K562 (cell line): ENCODE measurements at regions not wholly inside any gene's neighbourhood (a gene's known extent, or its start where the extent isn't known, plus 50 kb on each side); places are given as distances from the start of the nearest gene placed in this dataset.

ENCODE experiments used
- ATAC-seq: fragments of 200-7000 bp; cut with Tn5 transposase; 3 replicates; pipeline ENCODE4 v1.9.1; 2020; ENCODE audit warnings: moderate library complexity
- BruUV-seq: library from RNA; stranded (reverse); fragments of 400-500 nt; replicated peaks from 2 replicates; lab custom pipeline; 2021; lab: Mats Ljungman, UMichigan
- CTCF ChIA-PET: fragments of 300-600 bp; formaldehyde crosslinking; extraction: SDS; loops from one replicate; lab custom pipeline; 2021; ENCODE audit warnings: low intra/inter-chr PET ratio; lab: Yijun Ruan, JAX
- POLR2A ChIA-PET: fragments of 300-600, 350-650 bp; sonication (Branson Sonifier 250); formaldehyde crosslinking; extraction: SDS; loops from one replicate; lab custom pipeline; 2021; ENCODE audit warnings: antibody characterized with exemption, inconsistent platforms; lab: Yijun Ruan, JAX
- DNase-seq, 4 experiments: peaks; one replicate each; pipeline versions ENCODE4 v3.0.0 to v3.0.0-alpha.2; 2011 to 2018; ENCODE audit warnings: low spot score in 3 of 4, mixed read lengths in 3 of 4; ENCODE audit errors: extremely low read depth in 1 of 4
- FAIRE-seq: peaks from 2 replicates; lab custom pipeline; 2011; peaks lifted over from hg19 to GRCh38; lab: Jason Lieb, UNC
- H2AFZ ChIP-seq: 2 replicates; pipeline ENCODE4 v1.6.0; 2011; ENCODE audit warnings: low read depth, low read length, control low read depth, inconsistent platforms
- H3K27ac ChIP-seq: fragments of 200-600 bp; 3 replicates; pipeline ENCODE4 v1.8.0; 2011; ENCODE audit warnings: low read depth, mild to moderate bottlenecking, control low read depth, inconsistent platforms, low read length, moderate library complexity, mixed read lengths; ENCODE audit errors: extremely low read depth
- H3K27me3 ChIP-seq, 2 experiments: fragments of 300-600 bp in 1 of 2; 2 replicates in 1 of 2; 3 replicates in 1 of 2; pipeline versions ENCODE4 v1.6.0 to v1.8.0; 2011; ENCODE audit warnings: inconsistent platforms in 2 of 2, low read length in 2 of 2, mild to moderate bottlenecking in 1 of 2, mixed read lengths in 1 of 2, moderate library complexity in 1 of 2; ENCODE audit not compliant: control insufficient read depth in 2 of 2, insufficient read depth in 2 of 2
- H3K36me3 ChIP-seq: fragments of 300-600 bp; 3 replicates; pipeline ENCODE4 v1.8.0; 2011; ENCODE audit warnings: mild to moderate bottlenecking, low read length, inconsistent platforms; ENCODE audit not compliant: control insufficient read depth, insufficient read depth
- H3K4me1 ChIP-seq, 2 experiments: fragments of 200-600 bp in 1 of 2; replicated peaks in 1 of 2; 2 replicates in 1 of 2; 3 replicates in 1 of 2; pipeline versions ENCODE4 v1.5.1 to v1.8.0; 2011; ENCODE audit warnings: inconsistent platforms in 2 of 2, low read length in 2 of 2, mild to moderate bottlenecking in 1 of 2, mixed read lengths in 1 of 2, moderate library complexity in 1 of 2; ENCODE audit not compliant: control insufficient read depth in 2 of 2, insufficient read depth in 2 of 2
- H3K4me2 ChIP-seq: 2 replicates; pipeline ENCODE4 v1.6.1; 2011; ENCODE audit warnings: low read length, control low read depth, inconsistent platforms, mixed read lengths; ENCODE audit not compliant: insufficient read depth
- H3K4me3 ChIP-seq: fragments of 200-600 bp; sonication (generic), shearing (Covaris generic); 2 replicates; pipeline ENCODE4 v1.5.1; 2016; ENCODE audit warnings: control low read depth, inconsistent platforms
- H3K79me2 ChIP-seq: fragments of 200-600 bp; 3 replicates; pipeline ENCODE4 v1.8.0; 2011; ENCODE audit warnings: low read length, inconsistent platforms; ENCODE audit not compliant: control insufficient read depth, insufficient read depth
- H3K9ac ChIP-seq, 2 experiments: 2 replicates each; pipeline versions ENCODE4 v1.6.0 to v1.6.1; 2011; ENCODE audit warnings: low read depth in 2 of 2, low read length in 2 of 2, control low read depth in 1 of 2, inconsistent platforms in 1 of 2, mild to moderate bottlenecking in 1 of 2, mixed read lengths in 1 of 2; ENCODE audit not compliant: insufficient read depth in 1 of 2
- H3K9me1 ChIP-seq: one replicate; pipeline ENCODE4 v1.6.0; 2011; ENCODE audit warnings: inconsistent platforms, mild to moderate bottlenecking, low read length, moderate library complexity; ENCODE audit not compliant: control insufficient read depth, insufficient read depth
- H3K9me3 ChIP-seq: replicated peaks from 2 replicates; pipeline ENCODE4 v1.5.1; 2011; ENCODE audit warnings: low read depth, low read length, inconsistent platforms; ENCODE audit not compliant: control insufficient read depth, insufficient read depth
- H4K20me1 ChIP-seq: replicated peaks from 2 replicates; pipeline ENCODE4 v1.6.1; 2011; ENCODE audit warnings: low read length, inconsistent platforms, mixed read lengths; ENCODE audit not compliant: control insufficient read depth, insufficient read depth
- CREBBP ChIP-seq: IDR thresholded peaks from one replicate; pipeline ENCODE4 v1.6.1; 2012; ENCODE audit warnings: low read depth, mild to moderate bottlenecking, control low read depth, inconsistent platforms, low read length
- FOXJ3 ChIP-seq: sonication (generic); formaldehyde crosslinking; IDR thresholded peaks from 2 replicates; pipeline ENCODE4 v1.4.0; 2020; ENCODE audit warnings: mild to moderate bottlenecking, missing genetic modification reagents
- KLF1 ChIP-seq: fragments of 450-650 bp; IDR thresholded peaks from 2 replicates; pipeline ENCODE4 v1.6.1; 2016; ENCODE audit warnings: missing genetic modification characterization, missing compliant biosample characterization
- PRPF4 ChIP-seq: fragments of 200-400 bp; formaldehyde crosslinking; IDR thresholded peaks from one replicate; pipeline ENCODE4 v1.6.1; 2017; ENCODE audit warnings: low read length, low read depth, mild to moderate bottlenecking; ENCODE audit not compliant: insufficient read depth, poor library complexity, severe bottlenecking
- RAD21 ChIP-seq, 2 experiments: fragments of 250-450 bp in 1 of 2; fragments of 450-650 bp in 1 of 2; sonication (Bioruptor Pico) in 1 of 2; formaldehyde crosslinking in 1 of 2; IDR thresholded peaks in 1 of 2; conservative IDR thresholded peaks in 1 of 2; 2 replicates each; pipeline versions ENCODE4 v1.4.0 to v1.8.0; 2020 to 2022; ENCODE audit warnings: mild to moderate bottlenecking in 2 of 2, moderate library complexity in 1 of 2
- TAF1 ChIP-seq: IDR thresholded peaks from 2 replicates; pipeline ENCODE4 v1.6.1; 2011; ENCODE audit warnings: mild to moderate bottlenecking, low read length, moderate library complexity; ENCODE audit not compliant: insufficient read depth, control insufficient read depth, severe bottlenecking; ENCODE audit errors: extremely low read depth
- ZNF133 ChIP-seq: fragments of 250-450 bp; sonication (Bioruptor Pico); IDR thresholded peaks from 2 replicates; pipeline ENCODE4 v1.4.0; 2020; ENCODE audit warnings: mild to moderate bottlenecking
- ZNF551 ChIP-seq: fragments of 250-450 bp; sonication (Bioruptor Pico); IDR thresholded peaks from 2 replicates; pipeline ENCODE4 v1.5.0; 2021; ENCODE audit warnings: mild to moderate bottlenecking, moderate library complexity
- ZNF589 ChIP-seq: fragments of 200-800 bp; sonication (Bioruptor generic); IDR thresholded peaks from 2 replicates; pipeline ENCODE4 v1.6.1; 2016; ENCODE audit warnings: low read depth, missing genetic modification characterization, missing compliant biosample characterization
- ZNF717 ChIP-seq: fragments of 250-450 bp; sonication (Bioruptor Pico); IDR thresholded peaks from 2 replicates; pipeline ENCODE4 v1.5.0; 2021
- in situ Hi-C: fragments of 300-500 bp; cut with MboI; formaldehyde crosslinking; loops from 4 replicates; pipeline ENCODE4 v1.15.0; 2018; ENCODE audit warnings: inconsistent platforms, mixed read lengths
- intact Hi-C: fragments of 100-400 bp; cut with micrococcal nuclease; formaldehyde crosslinking; loops from 2 replicates; pipeline ENCODE4 v1.14.2; 2022
- TF ChIP-seq, protein P1 (sequence below): fragments of 250-450 bp; sonication (Bioruptor Pico); IDR thresholded peaks from 2 replicates; pipeline ENCODE4 v1.5.0; 2021; ENCODE audit warnings: mild to moderate bottlenecking, moderate library complexity
- TF ChIP-seq, protein P2 (sequence below), 2 experiments: fragments of 450-650 bp; IDR thresholded peaks; 2 replicates each; pipeline ENCODE4 v1.6.1; 2016
- TF ChIP-seq, protein P3 (sequence below): fragments of 250-450 bp; sonication (Bioruptor Pico); IDR thresholded peaks from 2 replicates; pipeline ENCODE4 v1.4.0; 2020; ENCODE audit warnings: mild to moderate bottlenecking, moderate library complexity
- TF ChIP-seq, protein P4 (sequence below): fragments of 450-650 bp; formaldehyde crosslinking; IDR thresholded peaks from 2 replicates; pipeline ENCODE4 v1.4.0; 2022; ENCODE audit warnings: mild to moderate bottlenecking, moderate library complexity

DNA sequence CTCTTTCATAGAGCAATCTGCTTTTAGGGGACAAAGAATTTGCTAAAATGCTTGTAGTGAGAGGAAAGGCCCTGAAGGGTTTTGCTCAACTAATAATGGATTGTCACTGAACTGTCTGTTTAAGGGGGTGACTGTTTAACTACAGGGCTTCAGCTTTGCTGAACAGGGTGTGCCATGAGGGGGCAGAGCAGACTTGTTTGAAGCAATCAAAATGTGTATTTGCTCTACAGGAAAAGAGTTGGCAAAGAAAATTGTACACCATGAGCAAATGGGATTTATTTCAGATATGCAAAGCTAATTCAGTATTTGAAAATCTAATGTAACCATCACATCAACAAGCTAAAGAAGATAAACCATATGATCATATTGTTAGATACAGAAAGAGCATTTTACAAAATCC lies 154.3 kb downstream of the GABRG2 start:
- H3K9ac ChIP-seq: no peak overlapping the region
- H3K9me3 ChIP-seq: no peaks in the 10 kb centered on the region; the same call in 1 of the 2 replicates
- DNase-seq: no peak
- intact Hi-C loops (no loop called here), in situ Hi-C loops (no loop called here)
- no peak overlapping the region for H3K4me2 ChIP-seq
- H3K27ac ChIP-seq: no peak overlapping the region
- H3K4me1 ChIP-seq: no peaks in the 10 kb centered on the region
- H3K79me2 ChIP-seq: no peaks in the 10 kb centered on the region
- no peaks in the 10 kb centered on the region for H4K20me1 ChIP-seq
- no peak overlapping the region for H3K4me3 ChIP-seq
- no peaks in the 10 kb centered on the region for H3K27me3 ChIP-seq
- no peak overlapping the region for H2AFZ ChIP-seq
- FAIRE-seq: no peak
- H3K9me1 ChIP-seq: no peaks in the 10 kb centered on the region
- CTCF ChIA-PET: no interaction called here
- H3K36me3 ChIP-seq: no peaks in the 10 kb centered on the region
- no peak for ATAC-seq
- no TSS peak for BruUV-seq
- POLR2A ChIA-PET: no interaction called here
- TF ChIP-seq PRPF4 (no peak), CREBBP (no peak), ZNF717 (CRISPR knock-in tag) (no peak), FOXJ3 (CRISPR knock-in tag) (no peak), KLF1 (tag) (no peak), RAD21 (CRISPR knock-in tag; conservative IDR thresholded peaks at IDR 0.05 in 1 of 2, IDR thresholded peaks at IDR 0.05 in 1 of 2) (no peak), ZNF551 (CRISPR knock-in tag) (no peak), ZNF133 (no peak), ZNF589 (CRISPR knock-in tag) (no peak), TAF1 (no peak)
- TF ChIP-seq, protein P1, sequence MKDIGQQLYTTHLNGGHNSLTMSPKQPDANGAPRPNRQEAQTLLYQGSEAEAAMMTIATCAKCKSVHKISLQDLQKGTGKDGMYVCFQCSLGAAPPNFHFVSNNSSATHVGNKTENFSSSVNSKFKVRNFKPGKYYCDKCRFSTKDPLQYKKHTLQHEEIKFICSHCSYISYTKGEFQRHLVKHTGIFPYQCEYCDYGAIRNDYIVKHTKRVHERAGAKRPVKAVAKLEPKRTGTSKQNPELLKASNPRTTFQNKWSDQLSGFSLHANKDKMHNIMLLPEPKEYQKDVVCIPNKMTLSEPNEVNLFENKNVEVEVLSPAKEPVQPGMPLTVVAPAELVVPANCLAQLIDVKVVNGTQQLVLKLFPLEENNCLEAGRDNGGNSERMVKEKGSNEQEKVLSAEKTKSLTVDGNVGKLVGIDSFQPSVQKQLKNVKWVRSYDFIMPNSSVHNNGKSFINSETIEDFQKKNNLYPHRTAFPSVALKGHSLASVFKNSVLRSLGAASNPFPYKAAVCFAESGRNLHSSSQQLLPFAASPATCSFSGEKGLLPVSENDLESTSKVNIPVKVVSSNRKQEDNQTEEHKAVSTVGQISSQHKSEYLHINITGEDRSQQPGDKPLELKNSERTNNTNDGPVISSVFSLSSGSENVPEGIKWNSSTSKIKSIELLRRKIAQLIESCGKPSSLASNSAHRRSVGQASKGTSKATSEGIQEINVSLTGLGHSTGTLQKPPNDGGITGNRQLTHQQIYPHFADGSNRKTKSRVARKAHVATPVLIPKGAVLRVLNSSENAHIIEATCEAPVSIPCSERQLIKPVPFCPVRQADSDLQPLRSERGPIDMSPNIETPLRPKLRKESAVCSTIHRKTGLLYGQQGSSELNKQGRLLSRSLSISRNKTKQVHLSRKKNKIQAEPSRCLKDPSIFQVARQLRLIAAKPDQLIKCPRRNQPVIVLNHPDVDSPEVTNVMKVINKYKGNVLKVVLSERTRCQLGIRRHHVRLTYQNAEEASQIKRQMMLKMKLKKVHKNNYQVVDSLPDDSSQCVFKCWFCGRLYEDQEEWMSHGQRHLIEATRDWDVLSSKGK (CRISPR knock-in tag): no peak
- TF ChIP-seq, protein P2, sequence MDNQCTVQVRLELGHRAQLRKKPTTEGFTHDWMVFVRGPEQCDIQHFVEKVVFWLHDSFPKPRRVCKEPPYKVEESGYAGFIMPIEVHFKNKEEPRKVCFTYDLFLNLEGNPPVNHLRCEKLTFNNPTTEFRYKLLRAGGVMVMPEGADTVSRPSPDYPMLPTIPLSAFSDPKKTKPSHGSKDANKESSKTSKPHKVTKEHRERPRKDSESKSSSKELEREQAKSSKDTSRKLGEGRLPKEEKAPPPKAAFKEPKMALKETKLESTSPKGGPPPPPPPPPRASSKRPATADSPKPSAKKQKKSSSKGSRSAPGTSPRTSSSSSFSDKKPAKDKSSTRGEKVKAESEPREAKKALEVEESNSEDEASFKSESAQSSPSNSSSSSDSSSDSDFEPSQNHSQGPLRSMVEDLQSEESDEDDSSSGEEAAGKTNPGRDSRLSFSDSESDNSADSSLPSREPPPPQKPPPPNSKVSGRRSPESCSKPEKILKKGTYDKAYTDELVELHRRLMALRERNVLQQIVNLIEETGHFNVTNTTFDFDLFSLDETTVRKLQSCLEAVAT (IDR thresholded peaks at IDR 0.05): no peak
- TF ChIP-seq, protein P3, sequence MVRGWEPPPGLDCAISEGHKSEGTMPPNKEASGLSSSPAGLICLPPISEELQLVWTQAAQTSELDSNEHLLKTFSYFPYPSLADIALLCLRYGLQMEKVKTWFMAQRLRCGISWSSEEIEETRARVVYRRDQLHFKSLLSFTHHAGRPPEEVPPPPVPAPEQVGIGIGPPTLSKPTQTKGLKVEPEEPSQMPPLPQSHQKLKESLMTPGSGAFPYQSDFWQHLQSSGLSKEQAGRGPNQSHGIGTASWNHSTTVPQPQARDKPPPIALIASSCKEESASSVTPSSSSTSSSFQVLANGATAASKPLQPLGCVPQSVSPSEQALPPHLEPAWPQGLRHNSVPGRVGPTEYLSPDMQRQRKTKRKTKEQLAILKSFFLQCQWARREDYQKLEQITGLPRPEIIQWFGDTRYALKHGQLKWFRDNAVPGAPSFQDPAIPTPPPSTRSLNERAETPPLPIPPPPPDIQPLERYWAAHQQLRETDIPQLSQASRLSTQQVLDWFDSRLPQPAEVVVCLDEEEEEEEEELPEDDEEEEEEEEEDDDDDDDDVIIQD (CRISPR knock-in tag): no peak
- TF ChIP-seq, protein P4, sequence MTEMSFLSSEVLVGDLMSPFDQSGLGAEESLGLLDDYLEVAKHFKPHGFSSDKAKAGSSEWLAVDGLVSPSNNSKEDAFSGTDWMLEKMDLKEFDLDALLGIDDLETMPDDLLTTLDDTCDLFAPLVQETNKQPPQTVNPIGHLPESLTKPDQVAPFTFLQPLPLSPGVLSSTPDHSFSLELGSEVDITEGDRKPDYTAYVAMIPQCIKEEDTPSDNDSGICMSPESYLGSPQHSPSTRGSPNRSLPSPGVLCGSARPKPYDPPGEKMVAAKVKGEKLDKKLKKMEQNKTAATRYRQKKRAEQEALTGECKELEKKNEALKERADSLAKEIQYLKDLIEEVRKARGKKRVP (CRISPR knock-in tag): no peak
